ENCODE measurements at regions not wholly inside any gene's neighbourhood (a gene's known extent, or its start where the extent isn't known, plus 50 kb on each side); places are given as distances from the start of the nearest gene placed in this dataset.
A peak's percentile ranks its signal among the peaks of the same experiment; 100 is the strongest.

DNA sequence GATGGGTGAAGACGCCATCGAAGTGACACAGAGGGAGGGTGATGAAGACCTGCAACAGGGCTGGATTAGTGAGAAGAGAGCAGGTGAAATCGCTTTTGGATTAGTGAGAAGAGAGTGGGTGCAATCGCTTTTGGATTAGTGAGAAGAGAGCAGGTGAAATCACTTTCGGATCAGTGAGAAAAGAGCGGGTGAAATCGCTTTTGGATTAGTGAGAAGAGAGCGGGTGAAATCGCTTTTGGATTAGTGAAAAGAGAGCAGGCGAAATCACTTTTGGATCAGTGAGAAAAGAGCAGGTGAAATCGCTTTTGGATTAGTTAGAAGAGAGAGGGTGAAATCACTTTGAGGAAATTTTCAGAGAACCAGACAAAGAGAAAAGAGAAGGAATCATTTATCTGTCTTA is 67.2 kb upstream of the TRIO start:
- H3K4me2 ChIP-seq (ENCODE audit: control insufficient read depth, extremely low read depth, insufficient read depth, low read depth, low read length): no peak overlapping the region
- FAIRE-seq: no peak
- dilution Hi-C loops (cut with MboI; ENCODE audit: extremely low pct_ligation_motif_present, low sequenced_read_pairs): no loop called here

DNA sequence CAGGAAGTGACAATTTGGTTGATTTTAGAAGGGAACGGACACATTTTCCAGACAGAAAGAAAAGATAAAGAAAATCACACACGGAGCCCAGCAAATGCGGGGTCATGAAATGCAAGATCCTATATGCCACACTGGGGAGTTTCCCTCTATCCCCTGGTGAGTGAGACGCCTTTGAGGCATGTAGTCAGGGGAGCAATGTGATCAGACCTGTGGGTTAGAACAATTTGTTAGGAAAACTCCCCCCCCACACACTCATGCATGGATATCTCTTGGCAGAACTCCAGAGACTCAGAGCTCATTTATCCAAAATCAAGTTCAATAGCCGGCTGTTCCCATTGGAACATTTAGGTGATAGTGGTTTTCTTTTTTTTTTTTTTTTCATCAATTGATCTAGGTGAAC is 71.7 kb upstream of the TRIO start:
- H3K4me2 ChIP-seq (ENCODE audit: control insufficient read depth, extremely low read depth, insufficient read depth, low read depth, low read length): no peak overlapping the region
- no peak overlapping the region for H3K4me3 ChIP-seq (ENCODE audit: control insufficient read depth in 2 of 3, extremely low read depth in 1 of 3, insufficient read depth in 2 of 3, low read depth in 1 of 3, low read length in 3 of 3)
- no peaks in the 10 kb centered on the region for H3K9me3 ChIP-seq (ENCODE audit: control insufficient read depth, low read depth, low read length)
- no peaks in the 10 kb centered on the region for H4K20me1 ChIP-seq (ENCODE audit: control insufficient read depth, extremely low read depth, insufficient read depth, low read length)
- H3K36me3 ChIP-seq (ENCODE audit: control insufficient read depth in 2 of 2, extremely low read depth in 1 of 2, insufficient read depth in 2 of 2, low read length in 2 of 2): no peaks in the 10 kb centered on the region
- no peak for DNase-seq (ENCODE audit: low read depth, low spot score)
- dilution Hi-C loops (cut with MboI; ENCODE audit: extremely low pct_ligation_motif_present, low sequenced_read_pairs): no loop called here
- no peak overlapping the region for H3K9ac ChIP-seq (ENCODE audit: control insufficient read depth, extremely low read depth, insufficient read depth, low read length)
- H2AFZ ChIP-seq (ENCODE audit: control insufficient read depth, low read length): no peak overlapping the region
- H3K9me1 ChIP-seq (ENCODE audit: control insufficient read depth, extremely low read depth, insufficient read depth, low read length): no peaks in the 10 kb centered on the region
- TF ChIP-seq, protein P1, sequence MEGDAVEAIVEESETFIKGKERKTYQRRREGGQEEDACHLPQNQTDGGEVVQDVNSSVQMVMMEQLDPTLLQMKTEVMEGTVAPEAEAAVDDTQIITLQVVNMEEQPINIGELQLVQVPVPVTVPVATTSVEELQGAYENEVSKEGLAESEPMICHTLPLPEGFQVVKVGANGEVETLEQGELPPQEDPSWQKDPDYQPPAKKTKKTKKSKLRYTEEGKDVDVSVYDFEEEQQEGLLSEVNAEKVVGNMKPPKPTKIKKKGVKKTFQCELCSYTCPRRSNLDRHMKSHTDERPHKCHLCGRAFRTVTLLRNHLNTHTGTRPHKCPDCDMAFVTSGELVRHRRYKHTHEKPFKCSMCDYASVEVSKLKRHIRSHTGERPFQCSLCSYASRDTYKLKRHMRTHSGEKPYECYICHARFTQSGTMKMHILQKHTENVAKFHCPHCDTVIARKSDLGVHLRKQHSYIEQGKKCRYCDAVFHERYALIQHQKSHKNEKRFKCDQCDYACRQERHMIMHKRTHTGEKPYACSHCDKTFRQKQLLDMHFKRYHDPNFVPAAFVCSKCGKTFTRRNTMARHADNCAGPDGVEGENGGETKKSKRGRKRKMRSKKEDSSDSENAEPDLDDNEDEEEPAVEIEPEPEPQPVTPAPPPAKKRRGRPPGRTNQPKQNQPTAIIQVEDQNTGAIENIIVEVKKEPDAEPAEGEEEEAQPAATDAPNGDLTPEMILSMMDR (optimal IDR thresholded peaks at IDR 0.05 in 1 of 3, IDR thresholded peaks at IDR 0.05 in 1 of 3, conservative IDR thresholded peaks at IDR 0.05 in 1 of 3; ENCODE audit: extremely low read depth in 1 of 3, insufficient read depth in 2 of 3, low read length in 3 of 3): no peak
- no peak for TF ChIP-seq EZH2 (IDR thresholded peaks at IDR 0.05; ENCODE audit: low read length)
- H3K79me2 ChIP-seq (ENCODE audit: control insufficient read depth, insufficient read depth, low read length): no peaks in the 10 kb centered on the region
- H3K27me3 ChIP-seq (ENCODE audit: control insufficient read depth, extremely low read depth, insufficient read depth, low read length): no peaks in the 10 kb centered on the region
- FAIRE-seq: peak; percentile 43
- peaks cover 8% of the 10 kb centered on the region for H3K4me1 ChIP-seq (ENCODE audit: control insufficient read depth, extremely low read depth, insufficient read depth, low read length)
- no peak overlapping the region for H3K27ac ChIP-seq (ENCODE audit: control insufficient read depth, insufficient read depth, low read length)

More for the DNA sequence above, 67.2 kb upstream of the TRIO start:
- DNase-seq (ENCODE audit: low read depth, low spot score): no peak
- no peaks in the 10 kb centered on the region for H3K79me2 ChIP-seq (ENCODE audit: control insufficient read depth, insufficient read depth, low read length)
- no peaks in the 10 kb centered on the region for H3K9me3 ChIP-seq (ENCODE audit: control insufficient read depth, low read depth, low read length)
- no peak overlapping the region for H3K27ac ChIP-seq (ENCODE audit: control insufficient read depth, insufficient read depth, low read length)
- no peaks in the 10 kb centered on the region for H3K27me3 ChIP-seq (ENCODE audit: control insufficient read depth, extremely low read depth, insufficient read depth, low read length)
- H3K9ac ChIP-seq (ENCODE audit: control insufficient read depth, extremely low read depth, insufficient read depth, low read length): no peak overlapping the region
- no peaks in the 10 kb centered on the region for H4K20me1 ChIP-seq (ENCODE audit: control insufficient read depth, extremely low read depth, insufficient read depth, low read length)
- H3K4me1 ChIP-seq (ENCODE audit: control insufficient read depth, extremely low read depth, insufficient read depth, low read length): peaks cover 8% of the 10 kb centered on the region
- H3K36me3 ChIP-seq (ENCODE audit: control insufficient read depth in 2 of 2, extremely low read depth in 1 of 2, insufficient read depth in 2 of 2, low read length in 2 of 2): no peaks in the 10 kb centered on the region
- H3K9me1 ChIP-seq (ENCODE audit: control insufficient read depth, extremely low read depth, insufficient read depth, low read length): no peaks in the 10 kb centered on the region
- no peak overlapping the region for H3K4me3 ChIP-seq (ENCODE audit: control insufficient read depth in 2 of 3, extremely low read depth in 1 of 3, insufficient read depth in 2 of 3, low read depth in 1 of 3, low read length in 3 of 3)
- TF ChIP-seq, protein P1 (optimal IDR thresholded peaks at IDR 0.05 in 1 of 3, IDR thresholded peaks at IDR 0.05 in 1 of 3, conservative IDR thresholded peaks at IDR 0.05 in 1 of 3; ENCODE audit: extremely low read depth in 1 of 3, insufficient read depth in 2 of 3, low read length in 3 of 3): no peak
- no peak for TF ChIP-seq EZH2 (IDR thresholded peaks at IDR 0.05; ENCODE audit: low read length)
- H2AFZ ChIP-seq (ENCODE audit: control insufficient read depth, low read length): no peak overlapping the region
